ENCODE measurements at regions not wholly inside any gene's neighbourhood (a gene's known extent, or its start where the extent isn't known, plus 50 kb on each side); places are given as distances from the start of the nearest gene placed in this dataset.

GRCh38 chr18:29313312-29313711 is 1136.4 kb upstream of the CDH2 start:
- H3K4me1 ChIP-seq (ENCODE audit: control insufficient read depth in 1 of 2, insufficient read depth in 2 of 2, low read length in 2 of 2): no peaks in the 10 kb centered on the region
- H3K27ac ChIP-seq (ENCODE audit: low read length): no peak overlapping the region
- no peaks in the 10 kb centered on the region for H3K36me3 ChIP-seq (ENCODE audit: control insufficient read depth in 1 of 2, insufficient read depth in 2 of 2, low read length in 2 of 2)
- no peaks in the 10 kb centered on the region for H3K27me3 ChIP-seq (ENCODE audit: low read depth, low read length)
- no peak overlapping the region for H3K4me3 ChIP-seq (ENCODE audit: low read depth in 1 of 2, low read length in 2 of 2)
- no peaks in the 10 kb centered on the region for H3K9me3 ChIP-seq (ENCODE audit: control insufficient read depth in 1 of 2, low read length in 2 of 2)

GRCh38 chr18:29311580-29311979 is 1134.7 kb upstream of the CDH2 start:
- H3K4me1 ChIP-seq (ENCODE audit: control insufficient read depth in 1 of 2, insufficient read depth in 2 of 2, low read length in 2 of 2): no peaks in the 10 kb centered on the region
- H3K27me3 ChIP-seq (ENCODE audit: low read depth, low read length): no peaks in the 10 kb centered on the region
- no peaks in the 10 kb centered on the region for H3K36me3 ChIP-seq (ENCODE audit: control insufficient read depth in 1 of 2, insufficient read depth in 2 of 2, low read length in 2 of 2)
- H3K27ac ChIP-seq (ENCODE audit: low read length): no peak overlapping the region
- H3K9me3 ChIP-seq (ENCODE audit: control insufficient read depth in 1 of 2, low read length in 2 of 2): no peaks in the 10 kb centered on the region
- H3K4me3 ChIP-seq (ENCODE audit: low read depth in 1 of 2, low read length in 2 of 2): no peak overlapping the region

DNA sequence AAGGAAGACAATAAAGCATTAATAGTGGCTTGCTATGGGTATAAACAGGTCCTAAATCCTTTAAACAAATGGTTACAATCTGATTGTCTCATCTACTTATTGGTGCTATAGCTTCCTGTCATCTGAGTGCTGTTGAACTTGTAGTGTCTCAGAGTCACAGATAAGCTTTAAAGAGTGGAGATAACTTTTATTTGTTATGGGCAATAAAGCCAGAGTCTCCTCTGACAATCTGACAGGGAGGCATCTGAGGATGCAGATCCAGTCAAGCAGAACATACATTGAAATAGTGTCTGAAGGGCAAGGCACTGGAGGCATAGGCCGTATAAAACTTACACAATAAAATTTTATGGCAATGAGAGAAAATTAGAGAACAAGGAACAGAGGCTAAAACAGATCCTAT is 1132.4 kb upstream of the CDH2 start:
- H3K4me3 ChIP-seq (ENCODE audit: low read depth in 1 of 2, low read length in 2 of 2): no peak overlapping the region
- H3K27me3 ChIP-seq (ENCODE audit: low read depth, low read length): no peaks in the 10 kb centered on the region
- H3K9me3 ChIP-seq (ENCODE audit: control insufficient read depth in 1 of 2, low read length in 2 of 2): no peaks in the 10 kb centered on the region
- H3K4me1 ChIP-seq (ENCODE audit: control insufficient read depth in 1 of 2, insufficient read depth in 2 of 2, low read length in 2 of 2): no peaks in the 10 kb centered on the region
- no peak overlapping the region for H3K27ac ChIP-seq (ENCODE audit: low read length)
- no peaks in the 10 kb centered on the region for H3K36me3 ChIP-seq (ENCODE audit: control insufficient read depth in 1 of 2, insufficient read depth in 2 of 2, low read length in 2 of 2)

DNA sequence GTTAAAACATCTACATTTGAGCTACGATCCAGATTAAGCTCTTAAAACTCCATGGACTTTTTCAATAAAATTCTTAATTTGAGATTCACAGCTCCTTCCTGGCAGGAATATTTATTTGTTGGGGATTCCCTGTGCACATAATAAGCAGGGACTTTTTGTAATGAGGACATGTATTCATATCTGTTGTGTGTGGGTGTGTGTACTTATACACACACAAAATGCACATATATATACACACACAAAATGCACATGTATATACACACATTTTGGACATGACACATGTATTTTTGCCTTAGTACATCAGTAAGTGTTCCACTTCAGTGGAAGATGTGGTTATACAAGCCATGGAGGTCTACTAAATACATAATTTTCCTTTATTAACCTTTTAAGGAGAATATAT is 1131.1 kb upstream of the CDH2 start:
- Histone ChIP-seq H3K4me1 (ENCODE audit: control insufficient read depth in 1 of 2, insufficient read depth in 2 of 2, low read length in 2 of 2) (no peaks in the 10 kb centered on the region), H3K9me3 (ENCODE audit: control insufficient read depth in 1 of 2, low read length in 2 of 2) (no peaks in the 10 kb centered on the region), H3K36me3 (ENCODE audit: control insufficient read depth in 1 of 2, insufficient read depth in 2 of 2, low read length in 2 of 2) (no peaks in the 10 kb centered on the region), H3K27ac (ENCODE audit: low read length) (no peak overlapping the region), H3K27me3 (ENCODE audit: low read depth, low read length) (no peaks in the 10 kb centered on the region), H3K4me3 (ENCODE audit: low read depth in 1 of 2, low read length in 2 of 2) (no peak overlapping the region)

DNA sequence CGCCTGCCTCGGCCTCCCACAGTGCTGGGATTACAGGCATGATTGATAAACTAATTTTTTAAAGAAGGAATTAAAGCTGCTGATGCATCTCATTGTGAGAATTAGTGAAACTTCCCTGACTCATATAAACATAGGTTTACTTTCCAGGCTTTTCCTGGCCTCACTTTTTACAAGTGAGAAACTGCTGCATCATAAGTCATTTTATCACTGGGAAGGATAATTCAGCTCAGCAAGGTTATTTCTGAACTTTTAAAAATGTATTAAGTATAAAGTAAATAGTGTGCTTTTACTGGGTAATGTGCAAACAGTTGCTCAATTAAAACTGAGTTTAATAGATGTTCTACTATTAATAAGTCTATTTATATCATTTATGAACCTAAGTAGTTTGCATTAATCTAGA is 1130.3 kb upstream of the CDH2 start:
- no peaks in the 10 kb centered on the region for H3K9me3 ChIP-seq (ENCODE audit: control insufficient read depth in 1 of 2, low read length in 2 of 2)
- no peaks in the 10 kb centered on the region for H3K27me3 ChIP-seq (ENCODE audit: low read depth, low read length)
- H3K27ac ChIP-seq (ENCODE audit: low read length): no peak overlapping the region
- H3K4me3 ChIP-seq (ENCODE audit: low read depth in 1 of 2, low read length in 2 of 2): no peak overlapping the region
- no peaks in the 10 kb centered on the region for H3K36me3 ChIP-seq (ENCODE audit: control insufficient read depth in 1 of 2, insufficient read depth in 2 of 2, low read length in 2 of 2)
- no peaks in the 10 kb centered on the region for H3K4me1 ChIP-seq (ENCODE audit: control insufficient read depth in 1 of 2, insufficient read depth in 2 of 2, low read length in 2 of 2)

DNA sequence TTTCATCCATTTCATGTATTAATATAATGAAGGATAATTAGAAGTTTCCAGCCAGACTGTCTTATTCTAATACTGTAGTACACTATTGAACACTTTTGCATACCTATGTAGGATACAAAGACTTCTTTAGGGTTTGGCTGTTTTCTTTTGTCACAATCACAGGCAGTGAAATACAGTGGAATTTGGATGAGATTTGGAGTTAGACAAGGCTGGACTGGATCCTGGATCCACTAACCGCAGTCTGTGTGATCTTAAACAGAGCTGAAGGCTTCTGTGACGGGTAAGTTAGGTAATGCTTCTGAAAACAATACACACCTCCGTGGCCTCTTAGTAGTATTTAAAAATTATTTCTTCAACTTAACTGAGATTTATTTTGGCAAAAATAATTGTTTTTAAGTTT is 1128.6 kb upstream of the CDH2 start:
- Histone ChIP-seq H3K36me3 (ENCODE audit: control insufficient read depth in 1 of 2, insufficient read depth in 2 of 2, low read length in 2 of 2) (no peaks in the 10 kb centered on the region), H3K27me3 (ENCODE audit: low read depth, low read length) (no peaks in the 10 kb centered on the region), H3K27ac (ENCODE audit: low read length) (no peak overlapping the region), H3K9me3 (ENCODE audit: control insufficient read depth in 1 of 2, low read length in 2 of 2) (peaks cover 0 to 2% of the 10 kb centered on the region in 2 donors), H3K4me3 (ENCODE audit: low read depth in 1 of 2, low read length in 2 of 2) (no peak overlapping the region), H3K4me1 (ENCODE audit: control insufficient read depth in 1 of 2, insufficient read depth in 2 of 2, low read length in 2 of 2) (no peaks in the 10 kb centered on the region)

DNA sequence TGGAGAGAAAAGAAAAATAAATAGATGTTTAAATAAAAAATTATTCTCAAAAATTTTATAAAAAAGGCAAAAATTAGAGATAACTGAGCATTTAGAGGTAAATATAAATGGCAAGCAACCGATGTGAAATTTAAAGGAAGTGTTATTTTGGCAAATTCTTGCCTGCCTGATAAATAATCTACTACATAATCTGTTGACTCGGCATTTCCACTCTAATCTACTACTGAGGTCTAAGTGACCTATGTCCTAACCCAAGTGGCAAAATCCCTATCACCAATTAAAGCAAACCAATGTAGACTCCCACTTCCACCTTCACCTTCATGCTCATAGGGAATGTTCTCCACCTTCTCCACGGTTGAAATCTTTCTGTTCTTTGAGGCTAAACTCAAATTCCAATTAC is 1124.1 kb upstream of the CDH2 start:
- Histone ChIP-seq H3K27ac (ENCODE audit: low read length) (no peak overlapping the region), H3K36me3 (ENCODE audit: control insufficient read depth in 1 of 2, insufficient read depth in 2 of 2, low read length in 2 of 2) (no peaks in the 10 kb centered on the region), H3K4me3 (ENCODE audit: low read depth in 1 of 2, low read length in 2 of 2) (no peak overlapping the region), H3K27me3 (ENCODE audit: low read depth, low read length) (no peaks in the 10 kb centered on the region), H3K4me1 (ENCODE audit: control insufficient read depth in 1 of 2, insufficient read depth in 2 of 2, low read length in 2 of 2) (no peaks in the 10 kb centered on the region), H3K9me3 (ENCODE audit: control insufficient read depth in 1 of 2, low read length in 2 of 2) (peaks cover 0 to 2% of the 10 kb centered on the region in 2 donors)

DNA sequence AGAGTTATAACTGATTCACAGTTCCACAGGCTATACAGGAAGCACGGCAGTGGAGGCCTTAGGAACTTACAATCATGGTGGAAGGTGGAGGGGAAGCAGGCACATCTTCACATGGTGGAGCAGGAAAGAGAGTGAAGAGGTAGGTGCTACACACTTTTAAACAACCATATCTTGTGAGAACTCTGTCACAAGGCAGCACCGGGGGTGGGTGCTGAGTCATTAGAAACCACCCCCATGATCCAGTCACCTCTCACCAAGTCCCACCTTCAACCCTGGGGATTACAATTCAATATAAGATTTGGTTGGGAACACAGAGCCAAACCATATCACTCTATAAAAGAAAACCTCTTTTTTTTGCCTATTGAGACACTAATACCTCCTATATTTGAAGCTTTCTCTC is 1108.5 kb upstream of the CDH2 start:
- H3K9me3 ChIP-seq (ENCODE audit: control insufficient read depth in 1 of 2, low read length in 2 of 2): no peaks in the 10 kb centered on the region
- H3K36me3 ChIP-seq (ENCODE audit: control insufficient read depth in 1 of 2, insufficient read depth in 2 of 2, low read length in 2 of 2): no peaks in the 10 kb centered on the region
- no peak overlapping the region for H3K4me3 ChIP-seq (ENCODE audit: low read depth in 1 of 2, low read length in 2 of 2)
- no peaks in the 10 kb centered on the region for H3K27me3 ChIP-seq (ENCODE audit: low read depth, low read length)
- no peaks in the 10 kb centered on the region for H3K4me1 ChIP-seq (ENCODE audit: control insufficient read depth in 1 of 2, insufficient read depth in 2 of 2, low read length in 2 of 2)
- H3K27ac ChIP-seq (ENCODE audit: low read length): no peak overlapping the region

GRCh38 chr18:29271501-29271900 is 1094.6 kb upstream of the CDH2 start:
- Histone ChIP-seq H3K36me3 (ENCODE audit: control insufficient read depth in 1 of 2, insufficient read depth in 2 of 2, low read length in 2 of 2) (no peaks in the 10 kb centered on the region), H3K27me3 (ENCODE audit: low read depth, low read length) (no peaks in the 10 kb centered on the region), H3K9me3 (ENCODE audit: control insufficient read depth in 1 of 2, low read length in 2 of 2) (no peaks in the 10 kb centered on the region), H3K4me3 (ENCODE audit: low read depth in 1 of 2, low read length in 2 of 2) (no peak overlapping the region), H3K4me1 (ENCODE audit: control insufficient read depth in 1 of 2, insufficient read depth in 2 of 2, low read length in 2 of 2) (no peaks in the 10 kb centered on the region), H3K27ac (ENCODE audit: low read length) (no peak overlapping the region)

GRCh38 chr18:29259838-29260237 is 1082.9 kb upstream of the CDH2 start:
- H3K4me3 ChIP-seq (ENCODE audit: low read depth in 1 of 2, low read length in 2 of 2): no peak overlapping the region
- H3K4me1 ChIP-seq (ENCODE audit: control insufficient read depth in 1 of 2, insufficient read depth in 2 of 2, low read length in 2 of 2): no peaks in the 10 kb centered on the region

DNA sequence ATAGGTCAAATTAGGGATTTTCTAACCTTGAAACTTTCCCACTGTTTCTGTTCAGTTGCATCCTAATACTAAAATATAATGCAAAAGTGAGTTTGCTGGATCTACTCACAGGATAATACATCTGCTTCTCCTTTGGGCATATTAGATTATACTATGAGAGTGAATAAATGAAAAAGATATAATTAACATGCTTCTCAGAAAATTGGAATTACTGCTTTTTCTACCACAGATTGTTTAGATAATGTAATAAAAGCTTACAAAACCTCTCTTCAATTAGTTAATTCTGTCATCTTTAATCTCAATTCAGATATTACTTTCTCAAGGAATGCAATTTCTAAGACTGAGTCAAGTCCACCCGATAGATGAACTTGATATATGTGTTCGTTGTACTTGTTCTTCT is 1077.2 kb upstream of the CDH2 start:
- no peak overlapping the region for H3K4me3 ChIP-seq (ENCODE audit: low read depth in 1 of 2, low read length in 2 of 2)
- no peak overlapping the region for H3K27ac ChIP-seq (ENCODE audit: low read length)
- H3K4me1 ChIP-seq (ENCODE audit: control insufficient read depth in 1 of 2, insufficient read depth in 2 of 2, low read length in 2 of 2): no peaks in the 10 kb centered on the region
- no peaks in the 10 kb centered on the region for H3K36me3 ChIP-seq (ENCODE audit: control insufficient read depth in 1 of 2, insufficient read depth in 2 of 2, low read length in 2 of 2)
- H3K9me3 ChIP-seq (ENCODE audit: control insufficient read depth in 1 of 2, low read length in 2 of 2): no peaks in the 10 kb centered on the region
- H3K27me3 ChIP-seq (ENCODE audit: low read depth, low read length): no peaks in the 10 kb centered on the region

More at GRCh38 chr18:29259838-29260237, 1082.9 kb upstream of the CDH2 start:
- Histone ChIP-seq H3K9me3 (ENCODE audit: control insufficient read depth in 1 of 2, low read length in 2 of 2) (peaks cover 0 to 4% of the 10 kb centered on the region in 2 donors), H3K27ac (ENCODE audit: low read length) (no peak overlapping the region), H3K36me3 (ENCODE audit: control insufficient read depth in 1 of 2, insufficient read depth in 2 of 2, low read length in 2 of 2) (no peaks in the 10 kb centered on the region), H3K27me3 (ENCODE audit: low read depth, low read length) (no peaks in the 10 kb centered on the region)

DNA sequence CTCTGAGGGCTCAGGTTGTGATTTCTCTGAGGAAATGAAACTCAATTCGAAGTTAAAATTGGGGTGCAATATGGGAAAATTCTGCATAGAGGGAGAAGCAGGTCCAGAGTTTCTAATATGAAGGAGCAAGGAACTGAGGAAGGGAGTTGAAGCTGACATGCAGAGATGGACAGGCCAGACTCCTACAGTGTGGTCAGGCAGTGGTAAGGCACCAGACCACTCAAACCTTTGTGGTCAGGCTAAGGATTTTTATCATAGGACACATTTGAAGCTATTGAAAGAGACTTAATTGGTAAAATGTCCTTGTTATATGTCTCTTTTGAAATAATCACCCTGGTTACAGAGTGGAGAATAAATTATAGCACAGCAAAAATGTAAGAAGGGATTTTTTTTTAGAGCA is 1074.8 kb upstream of the CDH2 start:
- no peak overlapping the region for H3K27ac ChIP-seq (ENCODE audit: low read length)
- H3K4me1 ChIP-seq (ENCODE audit: control insufficient read depth in 1 of 2, insufficient read depth in 2 of 2, low read length in 2 of 2): peaks cover 0 to 7% of the 10 kb centered on the region in 2 donors
- no peak overlapping the region for H3K4me3 ChIP-seq (ENCODE audit: low read depth in 1 of 2, low read length in 2 of 2)
- H3K36me3 ChIP-seq (ENCODE audit: control insufficient read depth in 1 of 2, insufficient read depth in 2 of 2, low read length in 2 of 2): no peaks in the 10 kb centered on the region
- H3K9me3 ChIP-seq (ENCODE audit: control insufficient read depth in 1 of 2, low read length in 2 of 2): no peaks in the 10 kb centered on the region
- H3K27me3 ChIP-seq (ENCODE audit: low read depth, low read length): no peaks in the 10 kb centered on the region

Measured in muscle layer of duodenum (tissue), 2 donors.